HUES48 (cell line): ENCODE measurements at regions not wholly inside any gene's neighbourhood (a gene's known extent, or its start where the extent isn't known, plus 50 kb on each side); places are given as distances from the start of the nearest gene placed in this dataset.
"Not testable (repeated sequence)": the region's sequence is repeated elsewhere in the genome, so short reads cannot be mapped to it uniquely, and the experiment has no call there.

Experiments used
- H3K27ac ChIP-seq: one replicate; pipeline ENCODE4 v1.7.0; 2013; ENCODE audit warnings: low read depth, low read length, inconsistent platforms
- H3K27me3 ChIP-seq: 2 replicates; pipeline ENCODE4 v1.6.1; 2013; ENCODE audit warnings: mild to moderate bottlenecking, low read length; ENCODE audit not compliant: control insufficient read depth, insufficient read depth
- H3K36me3 ChIP-seq: 2 replicates; pipeline ENCODE4 v1.6.1; 2013; ENCODE audit warnings: low read length; ENCODE audit not compliant: control insufficient read depth, insufficient read depth
- H3K4me1 ChIP-seq: 2 replicates; pipeline ENCODE4 v1.6.1; 2013; ENCODE audit warnings: mild to moderate bottlenecking, low read length; ENCODE audit not compliant: control insufficient read depth, insufficient read depth
- H3K4me3 ChIP-seq: 2 replicates; pipeline ENCODE4 v1.5.1; 2013; ENCODE audit warnings: mild to moderate bottlenecking, low read depth, low read length
- H3K9ac ChIP-seq: 2 replicates; pipeline ENCODE4 v1.6.1; 2013; ENCODE audit warnings: mild to moderate bottlenecking, low read depth, low read length, moderate library complexity
- H3K9me3 ChIP-seq: 2 replicates; pipeline ENCODE4 v1.6.1; 2013; ENCODE audit warnings: low read length; ENCODE audit not compliant: control insufficient read depth, insufficient read depth

DNA sequence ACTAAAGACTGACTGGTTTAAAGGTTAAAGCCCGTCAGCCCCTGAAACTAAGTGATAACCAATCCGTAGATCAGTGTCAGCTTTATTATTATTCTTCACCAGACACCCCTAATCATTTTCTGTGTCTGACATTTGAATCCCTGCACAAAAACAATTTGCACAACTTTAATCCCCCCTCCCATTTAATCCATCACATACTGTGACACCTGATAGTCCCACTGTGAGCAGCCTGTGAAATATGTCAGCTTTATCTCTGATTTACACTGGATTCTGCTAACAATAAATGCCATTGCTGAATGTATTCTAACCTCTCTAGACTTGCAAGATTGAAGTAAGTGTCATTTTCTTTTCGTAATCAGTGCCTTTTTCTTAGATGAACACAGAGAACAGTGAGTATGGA, 2089.0 kb upstream of the RAG2 start:
- Histone ChIP-seq H3K27me3 (no peaks in the 10 kb centered on the region), H3K4me3 (no peak overlapping the region), H3K36me3 (no peaks in the 10 kb centered on the region), H3K9me3 (no peaks in the 10 kb centered on the region), H3K27ac (no peak overlapping the region), H3K4me1 (no peaks in the 10 kb centered on the region), H3K9ac (no peak overlapping the region)

DNA sequence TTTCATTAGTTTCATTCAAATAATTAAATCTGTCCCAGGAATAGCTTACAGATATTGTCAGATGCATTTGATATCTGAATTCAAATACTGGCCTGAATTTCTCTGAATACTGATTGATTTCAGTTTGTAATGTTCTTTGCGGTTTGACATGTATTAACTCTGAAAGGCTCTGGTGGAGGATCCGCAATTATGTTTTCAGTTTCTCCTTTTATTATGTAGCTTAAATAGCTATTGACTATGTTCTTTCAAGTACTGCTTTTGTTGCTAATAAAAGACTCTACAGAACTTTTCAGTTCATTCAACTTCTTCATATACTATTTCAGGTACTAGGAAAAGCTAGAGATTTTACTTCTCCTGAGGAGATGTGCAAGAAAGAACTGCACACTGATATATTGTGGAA, 2085.4 kb upstream of the RAG2 start:
- H3K27me3 ChIP-seq: no peaks in the 10 kb centered on the region
- no peaks in the 10 kb centered on the region for H3K4me1 ChIP-seq
- H3K9ac ChIP-seq: no peak overlapping the region
- H3K4me3 ChIP-seq: no peak overlapping the region
- H3K27ac ChIP-seq: no peak overlapping the region
- no peaks in the 10 kb centered on the region for H3K9me3 ChIP-seq
- H3K36me3 ChIP-seq: no peaks in the 10 kb centered on the region

DNA sequence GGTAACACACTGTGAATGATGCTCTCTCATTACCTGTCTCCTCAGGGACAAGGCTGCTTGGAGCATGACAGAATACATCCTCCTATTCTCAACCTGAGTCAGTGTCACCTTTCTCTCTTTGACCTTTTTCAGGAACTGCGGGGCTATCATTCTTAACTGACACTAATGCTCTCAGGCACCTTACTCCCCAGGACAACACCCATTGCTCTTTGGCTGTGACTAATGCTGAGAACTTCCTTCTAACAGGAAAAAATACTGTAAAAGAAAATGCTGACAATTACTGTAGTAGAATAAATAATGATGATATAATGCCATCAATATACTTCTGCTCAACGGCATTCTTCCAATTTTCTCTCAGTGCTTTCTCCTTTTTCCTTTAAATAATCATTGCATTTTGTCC, 2082.7 kb upstream of the RAG2 start:
- H3K36me3 ChIP-seq: no peaks in the 10 kb centered on the region
- no peaks in the 10 kb centered on the region for H3K27me3 ChIP-seq
- no peaks in the 10 kb centered on the region for H3K9me3 ChIP-seq
- no peak overlapping the region for H3K4me3 ChIP-seq
- no peaks in the 10 kb centered on the region for H3K4me1 ChIP-seq
- no peak overlapping the region for H3K27ac ChIP-seq
- no peak overlapping the region for H3K9ac ChIP-seq

DNA sequence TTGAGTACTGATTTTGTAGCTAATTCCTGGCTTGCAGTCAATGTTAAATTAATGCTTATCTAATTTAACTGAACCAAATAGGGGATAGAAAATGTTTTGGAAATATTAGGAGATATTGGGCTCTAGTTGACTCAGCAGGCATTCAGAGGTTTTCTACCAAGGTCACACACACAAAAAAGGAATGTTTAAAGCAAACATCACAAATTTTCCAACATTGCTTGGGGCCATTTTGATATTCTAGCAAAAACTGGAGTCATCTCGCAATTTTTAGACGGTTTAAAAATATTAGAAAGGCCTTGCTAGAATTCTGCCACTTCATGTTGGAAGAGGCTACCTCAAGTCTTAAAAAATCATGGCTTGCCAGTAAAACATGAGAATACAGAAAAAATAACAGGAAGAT, 2082.1 kb upstream of the RAG2 start:
- Histone ChIP-seq H3K4me1 (no peaks in the 10 kb centered on the region), H3K4me3 (no peak overlapping the region), H3K9me3 (no peaks in the 10 kb centered on the region), H3K9ac (no peak overlapping the region), H3K27ac (no peak overlapping the region), H3K27me3 (no peaks in the 10 kb centered on the region), H3K36me3 (no peaks in the 10 kb centered on the region)

DNA sequence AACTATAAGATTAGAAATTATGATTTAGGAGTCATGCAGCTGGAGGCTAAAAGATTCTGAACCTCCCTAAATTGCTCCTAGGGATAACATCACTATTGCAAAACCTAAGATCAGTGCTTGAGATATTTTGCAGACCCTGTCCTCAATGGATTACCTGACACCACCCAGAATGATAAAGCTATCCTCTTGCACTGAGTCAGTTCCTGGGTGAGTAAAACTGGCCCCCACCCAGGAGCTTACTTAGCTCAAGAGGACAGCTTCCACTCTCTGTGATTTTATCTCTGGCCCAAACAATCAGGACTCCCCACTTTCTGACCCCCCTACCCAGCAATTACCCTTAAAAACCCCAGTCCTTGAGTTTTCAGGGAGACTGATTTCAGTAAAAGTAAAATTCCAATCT, 2074.4 kb upstream of the RAG2 start:
- no peak overlapping the region for H3K27ac ChIP-seq
- no peaks in the 10 kb centered on the region for H3K4me1 ChIP-seq
- H3K9ac ChIP-seq: no peak overlapping the region
- no peaks in the 10 kb centered on the region for H3K36me3 ChIP-seq
- no peaks in the 10 kb centered on the region for H3K27me3 ChIP-seq
- no peak overlapping the region for H3K4me3 ChIP-seq
- H3K9me3 ChIP-seq: no peaks in the 10 kb centered on the region

DNA sequence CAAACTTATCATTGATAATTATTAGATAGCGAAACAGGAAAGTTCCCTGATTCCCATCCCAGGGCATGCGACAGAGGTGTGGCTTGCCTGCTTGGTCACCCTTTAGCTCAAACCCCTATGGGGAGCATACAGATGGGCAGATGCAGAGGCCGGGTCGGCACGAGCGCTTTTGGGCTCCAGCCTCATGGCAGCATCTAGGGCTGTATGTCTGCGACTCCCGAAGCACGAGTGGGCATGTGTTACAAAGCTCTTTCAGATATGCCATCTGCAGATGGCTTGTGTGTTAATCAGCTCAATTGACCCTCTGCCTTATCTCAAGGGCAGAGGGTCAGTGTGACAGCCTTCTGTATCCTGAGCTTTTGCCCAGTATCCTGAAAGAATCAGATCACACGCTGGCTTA, 2069.3 kb upstream of the RAG2 start:
- H3K9me3 ChIP-seq: no peaks in the 10 kb centered on the region
- no peak overlapping the region for H3K4me3 ChIP-seq
- H3K36me3 ChIP-seq: no peaks in the 10 kb centered on the region
- H3K4me1 ChIP-seq: no peaks in the 10 kb centered on the region
- H3K27me3 ChIP-seq: no peaks in the 10 kb centered on the region
- no peak overlapping the region for H3K9ac ChIP-seq
- H3K27ac ChIP-seq: no peak overlapping the region

DNA sequence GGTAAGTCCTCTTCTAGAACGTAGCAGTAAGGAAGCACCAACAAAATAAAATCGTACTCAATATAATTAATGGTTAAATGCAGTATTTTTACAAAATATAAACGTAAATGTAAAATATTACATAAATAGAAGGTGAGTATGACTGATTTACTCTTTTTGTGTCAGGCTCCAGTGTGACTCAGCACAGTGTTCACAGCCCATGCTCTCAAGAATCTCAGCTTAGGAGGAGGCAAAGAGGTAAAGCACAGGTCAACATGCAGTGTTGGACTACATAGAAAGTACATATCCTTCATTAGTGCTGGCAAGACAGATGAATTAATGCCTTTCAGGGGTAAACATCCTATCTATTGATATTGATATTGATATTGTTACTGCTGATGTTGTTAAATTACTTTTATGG, 2050.6 kb upstream of the RAG2 start:
- no peaks in the 10 kb centered on the region for H3K4me1 ChIP-seq
- no peaks in the 10 kb centered on the region for H3K27me3 ChIP-seq
- H3K9me3 ChIP-seq: no peaks in the 10 kb centered on the region
- no peak overlapping the region for H3K27ac ChIP-seq
- H3K36me3 ChIP-seq: no peaks in the 10 kb centered on the region
- H3K4me3 ChIP-seq: no peak overlapping the region
- no peak overlapping the region for H3K9ac ChIP-seq

DNA sequence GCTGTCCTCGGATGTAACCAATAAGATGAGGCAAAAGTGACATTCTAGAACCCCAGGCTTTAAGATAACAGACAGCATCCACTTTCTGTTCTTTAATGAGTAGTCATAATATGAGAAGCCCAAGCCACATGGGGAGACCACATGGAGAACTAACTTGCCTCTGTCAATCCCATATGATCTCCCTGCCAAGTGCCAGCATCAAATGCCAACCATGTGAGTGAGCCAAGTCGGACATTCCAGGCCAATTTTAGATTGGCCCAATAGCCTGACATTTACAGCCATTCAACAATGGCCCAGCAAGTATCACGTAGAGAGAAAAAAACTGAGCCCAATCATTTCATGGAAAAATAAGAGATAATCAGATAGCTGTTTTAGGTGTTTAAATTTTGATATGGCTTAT, 2048.3 kb upstream of the RAG2 start:
- H3K27me3 ChIP-seq: no peaks in the 10 kb centered on the region
- H3K36me3 ChIP-seq: no peaks in the 10 kb centered on the region
- H3K9ac ChIP-seq: no peak overlapping the region
- no peaks in the 10 kb centered on the region for H3K4me1 ChIP-seq
- H3K4me3 ChIP-seq: no peak overlapping the region
- H3K27ac ChIP-seq: no peak overlapping the region
- H3K9me3 ChIP-seq: no peaks in the 10 kb centered on the region

DNA sequence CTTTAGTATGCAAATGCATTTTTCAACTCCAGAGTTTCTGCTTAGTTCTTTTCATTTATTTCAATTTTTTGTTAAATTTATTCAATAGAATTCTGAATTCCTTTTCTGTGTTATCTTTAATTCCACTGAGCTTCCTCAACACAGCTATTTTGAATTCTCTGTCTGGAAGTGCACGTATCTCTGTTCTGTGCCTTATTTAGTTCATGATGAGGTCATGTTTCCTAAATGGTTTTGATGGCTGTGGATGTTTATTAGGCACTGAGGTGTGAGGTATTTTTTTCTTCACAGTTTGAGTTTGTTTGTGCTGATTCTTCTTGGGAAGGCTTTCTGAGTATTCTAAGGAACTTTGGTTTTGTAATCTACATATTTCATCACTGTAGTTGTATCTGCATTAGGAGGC, 2042.8 kb upstream of the RAG2 start:
- Histone ChIP-seq H3K9ac (no peak overlapping the region), H3K9me3 (no peaks in the 10 kb centered on the region), H3K4me1 (no peaks in the 10 kb centered on the region), H3K27me3 (no peaks in the 10 kb centered on the region), H3K4me3 (no peak overlapping the region), H3K36me3 (no peaks in the 10 kb centered on the region), H3K27ac (no peak overlapping the region)

DNA sequence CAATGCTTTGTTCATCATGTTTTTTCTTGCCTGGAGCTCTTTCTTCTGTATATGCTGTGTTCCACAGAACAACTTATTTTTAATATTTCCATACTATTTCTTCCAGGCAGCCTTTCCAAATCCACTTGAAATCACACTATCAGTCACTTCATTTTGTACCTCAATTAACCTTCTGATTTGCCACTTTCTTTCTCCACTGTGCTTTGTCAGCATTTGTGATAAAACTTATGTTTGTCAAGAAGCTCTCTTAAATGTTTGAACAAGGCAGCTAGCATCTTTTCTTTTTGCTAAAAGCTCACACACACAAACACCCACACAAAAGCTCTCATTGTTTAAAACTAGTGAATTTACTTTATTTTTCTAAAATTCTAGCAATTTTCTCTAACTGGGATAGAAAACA, 2014.7 kb upstream of the RAG2 start:
- H3K9me3 ChIP-seq: no peaks in the 10 kb centered on the region; the same call in 1 of the 2 replicates
- no peaks in the 10 kb centered on the region for H3K36me3 ChIP-seq
- peaks cover 9% of the 10 kb centered on the region; the same call in 1 of the 2 replicates for H3K4me1 ChIP-seq
- H3K27ac ChIP-seq: no peak overlapping the region
- no peak overlapping the region for H3K4me3 ChIP-seq
- H3K9ac ChIP-seq: no peak overlapping the region
- no peaks in the 10 kb centered on the region for H3K27me3 ChIP-seq

DNA sequence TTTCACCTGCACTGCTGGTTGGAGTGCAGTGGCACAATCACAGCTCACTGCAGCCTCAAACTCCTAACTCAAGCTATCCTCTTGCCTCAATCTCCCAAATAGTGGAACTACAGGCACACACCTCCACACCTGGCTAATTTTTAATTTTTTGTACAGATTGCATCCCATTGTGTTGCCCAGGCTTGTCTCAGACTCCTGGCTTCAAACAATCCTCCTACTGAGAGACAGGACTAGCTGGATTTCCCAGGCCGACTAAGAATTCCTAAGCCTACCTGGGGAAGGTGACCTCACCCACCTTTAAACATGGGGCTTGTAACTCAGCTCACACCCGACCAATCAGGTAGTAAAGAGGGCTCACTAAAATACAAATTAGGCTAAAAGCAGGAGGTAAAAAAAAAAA, 2003.3 kb upstream of the RAG2 start:
- not testable (repeated sequence) for H3K4me3 ChIP-seq

DNA sequence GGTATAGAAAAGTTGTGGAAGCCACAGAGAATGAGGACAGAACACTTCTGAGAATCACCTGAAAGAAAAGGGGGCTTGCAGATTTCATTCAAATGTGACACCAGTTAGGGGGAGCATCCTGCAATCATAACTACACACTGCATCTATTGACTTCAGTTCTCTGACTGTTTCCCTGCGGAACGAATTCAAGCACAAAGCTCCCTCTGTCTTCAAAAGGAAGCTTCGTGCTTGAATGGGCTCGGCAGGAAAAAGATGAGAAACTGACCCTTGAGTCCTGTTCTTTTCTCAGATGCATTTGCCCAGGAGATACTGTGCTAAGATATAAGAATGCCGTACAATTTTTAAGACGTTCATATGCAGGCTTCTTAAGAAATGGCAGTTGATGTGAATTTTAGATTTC, 2000.4 kb upstream of the RAG2 start:
- no peak overlapping the region for H3K9ac ChIP-seq
- H3K9me3 ChIP-seq: no peaks in the 10 kb centered on the region
- no peak overlapping the region for H3K4me3 ChIP-seq
- no peaks in the 10 kb centered on the region for H3K27me3 ChIP-seq
- H3K4me1 ChIP-seq: no peaks in the 10 kb centered on the region; the same call in 1 of the 2 replicates
- H3K27ac ChIP-seq: no peak overlapping the region
- no peaks in the 10 kb centered on the region for H3K36me3 ChIP-seq

More for the DNA sequence above, 2003.3 kb upstream of the RAG2 start:
- not testable (repeated sequence) for H3K27ac ChIP-seq, H3K9ac ChIP-seq, H3K4me1 ChIP-seq, H3K9me3 ChIP-seq, H3K36me3 ChIP-seq, H3K27me3 ChIP-seq
